Endothelial cell (in vitro differentiated cells): ENCODE measurements at regions not wholly inside any gene's neighbourhood (a gene's known extent, or its start where the extent isn't known, plus 50 kb on each side); places are given as distances from the start of the nearest gene placed in this dataset.

Experiments
- DNase-seq: peaks from one replicate; pipeline ENCODE4 v3.0.0; 2021; ENCODE audit warnings: low spot score
- H3K27ac Mint-ChIP-seq: one replicate; pipeline ENCODE4 v1.8.0; 2021; ENCODE audit warnings: mixed read lengths, inconsistent platforms; ENCODE audit not compliant: unreplicated experiment
- H3K27me3 Mint-ChIP-seq: one replicate; pipeline ENCODE4 v1.8.0; 2021; ENCODE audit warnings: mild to moderate bottlenecking, moderate library complexity, mixed read lengths, inconsistent platforms; ENCODE audit not compliant: unreplicated experiment
- H3K36me3 Mint-ChIP-seq: one replicate; pipeline ENCODE4 v1.8.0; 2021; ENCODE audit warnings: mild to moderate bottlenecking, low read depth, mixed read lengths, inconsistent platforms; ENCODE audit not compliant: unreplicated experiment
- H3K4me1 Mint-ChIP-seq: one replicate; pipeline ENCODE4 v1.8.0; 2021; ENCODE audit warnings: mild to moderate bottlenecking, mixed read lengths, inconsistent platforms; ENCODE audit not compliant: unreplicated experiment
- H3K4me3 Mint-ChIP-seq: one replicate; pipeline ENCODE4 v1.8.0; 2021; ENCODE audit warnings: mild to moderate bottlenecking, mixed read lengths, inconsistent platforms; ENCODE audit not compliant: unreplicated experiment
- H3K9me3 Mint-ChIP-seq: one replicate; pipeline ENCODE4 v1.8.0; 2021; ENCODE audit warnings: mixed read lengths, inconsistent platforms; ENCODE audit not compliant: unreplicated experiment
- CTCF ChIP-seq: fragments of 200-600 bp; sonication (generic); IDR thresholded peaks from one replicate; pipeline ENCODE4 v1.5.0; 2021; ENCODE audit warnings: antibody characterized with exemption; ENCODE audit not compliant: unreplicated experiment

GRCh38 chr15:81755626-81756025 is 290.2 kb downstream of the MEX3B start:
- Mint-ChIP-seq H3K9me3 (no peaks in the 10 kb centered on the region), H3K27me3 (peaks cover 5% of the 10 kb centered on the region), H3K36me3 (no peaks in the 10 kb centered on the region), H3K27ac (no peak overlapping the region), H3K4me1 (peaks cover 60% of the 10 kb centered on the region), H3K4me3 (no peak overlapping the region)
- TF ChIP-seq CTCF = no peak
- DNase-seq = no peak

- H3K9me3 Mint-ChIP-seq = no peaks in the 10 kb centered on the region
- no peak for TF ChIP-seq CTCF
- DNase-seq = no peak
- H3K4me3 Mint-ChIP-seq = peak overlapping the region; percentile 18
- H3K4me1 Mint-ChIP-seq = peaks cover 61% of the 10 kb centered on the region
- H3K27me3 Mint-ChIP-seq = peaks cover 5% of the 10 kb centered on the region
- no peak overlapping the region for H3K27ac Mint-ChIP-seq
- H3K36me3 Mint-ChIP-seq = no peaks in the 10 kb centered on the region
These were observed 291.7 kb downstream of the MEX3B start for GRCh38 chr15:81754078-81754477.

GRCh38 chr15:81752974-81753373 is 292.8 kb downstream of the MEX3B start:
- H3K4me1 Mint-ChIP-seq = peaks cover 59% of the 10 kb centered on the region
- no peaks in the 10 kb centered on the region for H3K9me3 Mint-ChIP-seq
- no peak overlapping the region for H3K27ac Mint-ChIP-seq
- H3K4me3 Mint-ChIP-seq = no peak overlapping the region
- no peak for DNase-seq
- H3K36me3 Mint-ChIP-seq = no peaks in the 10 kb centered on the region
- no peak for TF ChIP-seq CTCF
- peaks cover 5% of the 10 kb centered on the region for H3K27me3 Mint-ChIP-seq

- Mint-ChIP-seq H3K4me1 (peaks cover 62% of the 10 kb centered on the region), H3K9me3 (no peaks in the 10 kb centered on the region), H3K36me3 (no peaks in the 10 kb centered on the region), H3K27me3 (peaks cover 5% of the 10 kb centered on the region), H3K27ac (no peak overlapping the region), H3K4me3 (no peak overlapping the region)
- no peak for TF ChIP-seq CTCF
- DNase-seq = peak; percentile 28
These were observed 293.3 kb downstream of the MEX3B start for GRCh38 chr15:81752546-81752942.

- peaks cover 68% of the 10 kb centered on the region for H3K4me1 Mint-ChIP-seq
- DNase-seq = no peak
- H3K4me3 Mint-ChIP-seq = no peak overlapping the region
- peaks cover 5% of the 10 kb centered on the region for H3K27me3 Mint-ChIP-seq
- TF ChIP-seq CTCF = no peak
- H3K9me3 Mint-ChIP-seq = no peaks in the 10 kb centered on the region
- peak overlapping the region; percentile 88 for H3K27ac Mint-ChIP-seq
- H3K36me3 Mint-ChIP-seq = no peaks in the 10 kb centered on the region
These were observed 293.8 kb downstream of the MEX3B start for GRCh38 chr15:81751816-81752545.
